Hepatocyte (in vitro differentiated cells): ENCODE measurements at regions not wholly inside any gene's neighbourhood (a gene's known extent, or its start where the extent isn't known, plus 50 kb on each side); places are given as distances from the start of the nearest gene placed in this dataset.

ENCODE experiments used
- EZH2 ChIP-seq: fragments of 200-600 bp; sonication (generic); IDR thresholded peaks from 2 replicates; pipeline ENCODE4 v1.6.1; 2016; ENCODE audit warnings: antibody characterized with exemption, mild to moderate bottlenecking, borderline replicate concordance
- TF ChIP-seq, protein P1 (sequence below): fragments of 200-600 bp; sonication (generic); IDR thresholded peaks from 2 replicates; pipeline ENCODE4 v1.5.1; 2016; ENCODE audit warnings: antibody characterized with exemption, mild to moderate bottlenecking; ENCODE audit not compliant: poor library complexity

DNA sequence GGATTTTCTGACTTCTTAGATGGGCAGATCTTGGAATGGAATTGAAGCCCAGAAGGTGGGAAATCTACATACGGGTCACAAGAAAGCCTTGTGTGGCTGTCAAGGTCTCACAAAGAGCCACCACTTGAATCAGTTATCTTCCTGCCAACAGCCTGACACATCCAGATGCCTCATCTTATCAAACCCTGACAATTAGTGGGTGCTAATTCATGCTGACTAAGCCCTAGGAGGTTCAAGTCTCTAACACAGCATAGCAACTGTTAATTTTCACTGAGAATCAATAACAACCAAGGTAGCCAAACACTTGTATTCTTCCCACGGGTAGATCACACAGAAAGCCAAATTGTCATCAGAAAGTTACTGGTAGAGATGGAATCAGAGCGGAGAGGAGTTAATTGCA lies 222.2 kb downstream of the TMEM167A start:
- TF ChIP-seq, protein P1, sequence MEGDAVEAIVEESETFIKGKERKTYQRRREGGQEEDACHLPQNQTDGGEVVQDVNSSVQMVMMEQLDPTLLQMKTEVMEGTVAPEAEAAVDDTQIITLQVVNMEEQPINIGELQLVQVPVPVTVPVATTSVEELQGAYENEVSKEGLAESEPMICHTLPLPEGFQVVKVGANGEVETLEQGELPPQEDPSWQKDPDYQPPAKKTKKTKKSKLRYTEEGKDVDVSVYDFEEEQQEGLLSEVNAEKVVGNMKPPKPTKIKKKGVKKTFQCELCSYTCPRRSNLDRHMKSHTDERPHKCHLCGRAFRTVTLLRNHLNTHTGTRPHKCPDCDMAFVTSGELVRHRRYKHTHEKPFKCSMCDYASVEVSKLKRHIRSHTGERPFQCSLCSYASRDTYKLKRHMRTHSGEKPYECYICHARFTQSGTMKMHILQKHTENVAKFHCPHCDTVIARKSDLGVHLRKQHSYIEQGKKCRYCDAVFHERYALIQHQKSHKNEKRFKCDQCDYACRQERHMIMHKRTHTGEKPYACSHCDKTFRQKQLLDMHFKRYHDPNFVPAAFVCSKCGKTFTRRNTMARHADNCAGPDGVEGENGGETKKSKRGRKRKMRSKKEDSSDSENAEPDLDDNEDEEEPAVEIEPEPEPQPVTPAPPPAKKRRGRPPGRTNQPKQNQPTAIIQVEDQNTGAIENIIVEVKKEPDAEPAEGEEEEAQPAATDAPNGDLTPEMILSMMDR, result no peak
- TF ChIP-seq EZH2, result no peak
